NCI-H446 (cell line): ENCODE measurements at regions not wholly inside any gene's neighbourhood (a gene's known extent, or its start where the extent isn't known, plus 50 kb on each side); places are given as distances from the start of the nearest gene placed in this dataset.

Experiments used
- DNase-seq, 2 experiments: peaks; one replicate each; lab custom pipeline; 2025; lab: John Stamatoyannopoulos, UW

- no peak for DNase-seq
These were observed 383.0 kb upstream of the EEF2KMT start for GRCh38 chr16:5480431-5481195.

- DNase-seq: no peak
These were observed 382.3 kb upstream of the EEF2KMT start for GRCh38 chr16:5479926-5480325.

- no peak for DNase-seq
These were observed 380.4 kb upstream of the EEF2KMT start for GRCh38 chr16:5478036-5478435.

GRCh38 chr16:5477251-5477650 is 379.7 kb upstream of the EEF2KMT start:
- DNase-seq: no peak

- no peak for DNase-seq
These were observed 375.0 kb upstream of the EEF2KMT start for GRCh38 chr16:5472552-5472951.

- no peak for DNase-seq
These were observed 370.9 kb upstream of the EEF2KMT start for GRCh38 chr16:5468488-5468887.

GRCh38 chr16:5467552-5467951 is 370.0 kb upstream of the EEF2KMT start:
- no peak for DNase-seq

- DNase-seq: no peak
These were observed 369.0 kb upstream of the EEF2KMT start for GRCh38 chr16:5466551-5466950.

- no peak for DNase-seq
These were observed 368.1 kb upstream of the EEF2KMT start for GRCh38 chr16:5465714-5466113.

- no peak for DNase-seq
These were observed 366.2 kb upstream of the EEF2KMT start for GRCh38 chr16:5463820-5464219.

GRCh38 chr16:5461574-5461973 is 364.0 kb upstream of the EEF2KMT start:
- DNase-seq: no peak

GRCh38 chr16:5461141-5461540 is 363.5 kb upstream of the EEF2KMT start:
- DNase-seq: no peak

GRCh38 chr16:5460701-5461100 is 363.1 kb upstream of the EEF2KMT start:
- no peak for DNase-seq

- DNase-seq: no peak
These were observed 362.3 kb upstream of the EEF2KMT start for GRCh38 chr16:5459863-5460262.

GRCh38 chr16:5455110-5455509 is 357.5 kb upstream of the EEF2KMT start:
- no peak for DNase-seq

- DNase-seq: no peak
These were observed 356.8 kb upstream of the EEF2KMT start for GRCh38 chr16:5454349-5454748.

- no peak for DNase-seq
These were observed 354.0 kb upstream of the EEF2KMT start for GRCh38 chr16:5451641-5452040.

- no peak for DNase-seq
These were observed 353.0 kb upstream of the EEF2KMT start for GRCh38 chr16:5450409-5451104.

- no peak for DNase-seq
These were observed 352.3 kb upstream of the EEF2KMT start for GRCh38 chr16:5449901-5450300.

- DNase-seq: no peak
These were observed 351.2 kb upstream of the EEF2KMT start for GRCh38 chr16:5448798-5449197.

- DNase-seq: no peak
These were observed 350.1 kb upstream of the EEF2KMT start for GRCh38 chr16:5447734-5448133.

- no peak for DNase-seq
These were observed 349.1 kb upstream of the EEF2KMT start for GRCh38 chr16:5446623-5447240.

- no peak for DNase-seq
These were observed 346.6 kb upstream of the EEF2KMT start for GRCh38 chr16:5444189-5444588.
